Lung (tissue), 11 donors: ENCODE measurements at regions not wholly inside any gene's neighbourhood (a gene's known extent, or its start where the extent isn't known, plus 50 kb on each side); places are given as distances from the start of the nearest gene placed in this dataset.
"Not testable (repeated sequence)": the region's sequence is repeated elsewhere in the genome, so short reads cannot be mapped to it uniquely, and the experiment has no call there.

Experiments
- ATAC-seq: fragments of 200-7000 bp; cut with Tn5 transposase; one replicate; pipeline ENCODE4 v1.9.1; 2020; ENCODE audit warnings: moderate number of reproducible peaks; ENCODE audit not compliant: insufficient read depth, low FRiP score
- DNase-seq, 3 donors: peaks; one replicate each; pipeline ENCODE4 v3.0.0-alpha.2; 2013 to 2017
- H3K27ac ChIP-seq, 2 donors: one replicate each; pipeline ENCODE4 v1.5.1; 2013; ENCODE audit warnings: mild to moderate bottlenecking in 2 of 2, moderate library complexity in 2 of 2, control low read depth in 1 of 2, inconsistent platforms in 1 of 2, low read depth in 1 of 2, low read length in 1 of 2
- H3K27me3 ChIP-seq, 3 donors: one replicate each; pipeline ENCODE4 v1.5.1; 2013; ENCODE audit warnings: low read length in 2 of 3; ENCODE audit not compliant: control insufficient read depth in 3 of 3, insufficient read depth in 3 of 3
- H3K36me3 ChIP-seq, 4 donors: one replicate each; pipeline ENCODE4 v1.5.1; 2013; ENCODE audit warnings: low read length in 4 of 4, mild to moderate bottlenecking in 1 of 4, moderate library complexity in 1 of 4; ENCODE audit not compliant: control insufficient read depth in 4 of 4, insufficient read depth in 4 of 4
- H3K4me1 ChIP-seq, 5 donors: one replicate each; pipeline ENCODE4 v1.5.1; 2013; ENCODE audit warnings: low read length in 5 of 5, mild to moderate bottlenecking in 2 of 5, moderate library complexity in 1 of 5; ENCODE audit not compliant: control insufficient read depth in 5 of 5, insufficient read depth in 5 of 5
- H3K4me3 ChIP-seq: one replicate; pipeline ENCODE4 v1.5.1; 2013; ENCODE audit warnings: mild to moderate bottlenecking, control low read depth, moderate library complexity
- H3K9ac ChIP-seq, 2 donors: one replicate each; pipeline ENCODE4 v1.5.1; 2013; ENCODE audit warnings: low read length in 2 of 2, control low read depth in 1 of 2; ENCODE audit not compliant: insufficient read depth in 1 of 2
- H3K9me3 ChIP-seq, 4 donors: one replicate each; pipeline ENCODE4 v1.5.1; 2013; ENCODE audit warnings: low read length in 3 of 4, mild to moderate bottlenecking in 1 of 4, moderate library complexity in 1 of 4; ENCODE audit not compliant: control insufficient read depth in 4 of 4, insufficient read depth in 3 of 4
- CTCF ChIP-seq: IDR thresholded peaks from 2 replicates; pipeline ENCODE4 v1.5.1; 2012; ENCODE audit warnings: mild to moderate bottlenecking; ENCODE audit errors: control extremely low read depth, extremely low read depth
- WGBS, 2 donors: extraction: QIAGEN DNeasy Blood & Tissue Kit; methylation state at CpG; one replicate each; pipeline ENCODE4 v1.1.7; 2013; 5-methylcytosine and 5-hydroxymethylcytosine counted together
- donor health status: control.
- donor health status: control.
- donor health status: Bipolar disorder and iron deficiency.
- donor health status: healthy.
- donor health status: DM: yes; HTN: yes; CAD: no.

GRCh38 chr7:94803821-94804220 is 103.6 kb upstream of the PPP1R9A start:
- Histone ChIP-seq H3K27ac (no peak overlapping the region), H3K4me1 (no peaks in the 10 kb centered on the region), H3K4me3 (no peak overlapping the region), H3K27me3 (no peaks in the 10 kb centered on the region), H3K9ac (no peak overlapping the region), H3K9me3 (no peaks in the 10 kb centered on the region), H3K36me3 (no peaks in the 10 kb centered on the region)
- DNase-seq (no peak), ATAC-seq (no peak)
- 89 to 92% methylated on average over 2 of the region's 2 CpGs for whole genome bisulfite sequencing, 2 donors
- no peak for TF ChIP-seq CTCF

GRCh38 chr7:94808673-94809072 is 98.7 kb upstream of the PPP1R9A start:
- not testable (repeated sequence) for H3K36me3 ChIP-seq, H3K27ac ChIP-seq, DNase-seq, H3K9ac ChIP-seq, H3K4me1 ChIP-seq, ATAC-seq, H3K4me3 ChIP-seq, H3K27me3 ChIP-seq, H3K9me3 ChIP-seq
- 83 to 88% methylated on average over 1 of the region's 1 CpG for WGBS, 2 donors

- no peak overlapping the region for H3K4me3 ChIP-seq
- no peaks in the 10 kb centered on the region for H3K36me3 ChIP-seq
- no peak overlapping the region for H3K27ac ChIP-seq
- no peaks in the 10 kb centered on the region for H3K9me3 ChIP-seq
- 84 to 85% methylated on average over 3 of the region's 3 CpGs for WGBS, 2 donors
- no peak for TF ChIP-seq CTCF
- no peak for ATAC-seq
- no peaks in the 10 kb centered on the region for H3K4me1 ChIP-seq
- H3K9ac ChIP-seq, result no peak overlapping the region
- no peaks in the 10 kb centered on the region for H3K27me3 ChIP-seq
- DNase-seq, result no peak
Measured at GRCh38 chr7:94810496-94810895, 96.9 kb upstream of the PPP1R9A start.

- Histone ChIP-seq H3K4me3 (no peak overlapping the region), H3K4me1 (no peaks in the 10 kb centered on the region), H3K27me3 (no peaks in the 10 kb centered on the region), H3K36me3 (no peaks in the 10 kb centered on the region), H3K9me3 (peaks cover 0 to 2% (median under 1%) of the 10 kb centered on the region in 4 donors), H3K9ac (no peak overlapping the region), H3K27ac (no peak overlapping the region)
- 86% methylated on average over 3 of the region's 3 CpGs for WGBS, 2 donors
- ATAC-seq (no peak), DNase-seq (no peak)
- no peak for TF ChIP-seq CTCF
Measured at GRCh38 chr7:94813917-94814316, 93.5 kb upstream of the PPP1R9A start.
